Panc1 (cell line): ENCODE measurements at regions not wholly inside any gene's neighbourhood (a gene's known extent, or its start where the extent isn't known, plus 50 kb on each side); places are given as distances from the start of the nearest gene placed in this dataset.

Experiments used
- ATAC-seq: fragments of 200-7000 bp; cut with Tn5 transposase; 2 replicates; pipeline ENCODE4 v1.9.1; 2020; ENCODE audit warnings: mild to moderate bottlenecking, moderate library complexity
- BruUV-seq: library from RNA; stranded (reverse); fragments of 400-500 nt; replicated peaks from 2 replicates; lab custom pipeline; 2021; lab: Mats Ljungman, UMichigan
- CTCF ChIA-PET: fragments of 300-600 bp; sonication (Branson Sonifier 250); formaldehyde crosslinking; loops from one replicate; lab custom pipeline; 2022; ENCODE audit warnings: antibody characterized with exemption; lab: Charles Lee
- POLR2A ChIA-PET: fragments of 300-600 bp; sonication (Branson Sonifier 250); formaldehyde crosslinking; loops from one replicate; lab custom pipeline; 2022; ENCODE audit warnings: antibody characterized with exemption; lab: Charles Lee
- DNase-seq: peaks from one replicate; pipeline ENCODE4 v3.0.0-alpha.2; 2010; ENCODE audit warnings: low read depth, low spot score
- H3K27ac ChIP-seq: 2 replicates; pipeline ENCODE4 v1.5.1; 2011; ENCODE audit warnings: mild to moderate bottlenecking, low read length, inconsistent platforms
- H3K27me3 ChIP-seq: fragments of 200-500 bp; sonication (Bioruptor generic); 2 replicates; pipeline ENCODE4 v1.6.0; 2014; ENCODE audit warnings: low read length, inconsistent platforms; ENCODE audit not compliant: control insufficient read depth, insufficient read depth
- H3K36me3 ChIP-seq: fragments of 200-500 bp; sonication (Bioruptor generic); 2 replicates; pipeline ENCODE4 v1.5.1; 2014; ENCODE audit warnings: inconsistent platforms, mild to moderate bottlenecking, low read length, moderate library complexity; ENCODE audit not compliant: control insufficient read depth, insufficient read depth
- H3K4me1 ChIP-seq: 2 replicates; pipeline ENCODE4 v1.5.1; 2011; ENCODE audit warnings: inconsistent platforms, mild to moderate bottlenecking, low read length, moderate library complexity; ENCODE audit not compliant: control insufficient read depth, insufficient read depth
- H3K4me3 ChIP-seq, 2 experiments: 2 replicates each; pipeline ENCODE4 v1.5.1; 2011 to 2012; ENCODE audit warnings: low read depth in 2 of 2, low read length in 2 of 2, mild to moderate bottlenecking in 2 of 2, inconsistent platforms in 1 of 2, moderate library complexity in 1 of 2
- H3K9me3 ChIP-seq: fragments of 200-500 bp; sonication (Bioruptor generic); 2 replicates; pipeline ENCODE4 v1.5.1; 2014; ENCODE audit warnings: low read depth, mild to moderate bottlenecking, inconsistent platforms, low read length, moderate library complexity; ENCODE audit not compliant: control insufficient read depth, insufficient read depth
- POLR2AphosphoS5 ChIP-seq: IDR thresholded peaks from 2 replicates; pipeline ENCODE4 v1.6.1; 2012; ENCODE audit warnings: mild to moderate bottlenecking, low read depth, low read length, moderate library complexity
- SIN3A ChIP-seq: IDR thresholded peaks from 2 replicates; pipeline ENCODE4 v1.6.1; 2012; ENCODE audit warnings: low read depth, mild to moderate bottlenecking, low read length, moderate library complexity, borderline replicate concordance; ENCODE audit not compliant: insufficient read depth
- TCF7L2 ChIP-seq: IDR thresholded peaks from 2 replicates; pipeline ENCODE4 v1.6.1; 2011; ENCODE audit warnings: mild to moderate bottlenecking, low read depth, low read length, inconsistent platforms
- in situ Hi-C: cut with HindIII; loops from 2 replicates; pipeline ENCODE4 v1.10.0; 2016; ENCODE audit warnings: low sequenced_read_pairs, low pct_unique_long_range_greater_than_20kb
- intact Hi-C: fragments of 100-400 bp; cut with micrococcal nuclease; formaldehyde crosslinking; loops from one replicate; pipeline ENCODE4 v1.10.0; 2022; ENCODE audit not compliant: unreplicated experiment
- TF ChIP-seq, protein P1 (sequence below): fragments of 450-650 bp; IDR thresholded peaks from 2 replicates; pipeline ENCODE4 v1.5.1; 2017; ENCODE audit warnings: mild to moderate bottlenecking
- TF ChIP-seq, protein P2 (sequence below), 2 experiments: IDR thresholded peaks; 2 replicates each; pipeline ENCODE4 v1.6.1; 2011 to 2012; ENCODE audit warnings: low read depth in 2 of 2, control low read depth in 1 of 2, low read length in 1 of 2, mild to moderate bottlenecking in 1 of 2, moderate library complexity in 1 of 2; ENCODE audit not compliant: insufficient read depth in 1 of 2

DNA sequence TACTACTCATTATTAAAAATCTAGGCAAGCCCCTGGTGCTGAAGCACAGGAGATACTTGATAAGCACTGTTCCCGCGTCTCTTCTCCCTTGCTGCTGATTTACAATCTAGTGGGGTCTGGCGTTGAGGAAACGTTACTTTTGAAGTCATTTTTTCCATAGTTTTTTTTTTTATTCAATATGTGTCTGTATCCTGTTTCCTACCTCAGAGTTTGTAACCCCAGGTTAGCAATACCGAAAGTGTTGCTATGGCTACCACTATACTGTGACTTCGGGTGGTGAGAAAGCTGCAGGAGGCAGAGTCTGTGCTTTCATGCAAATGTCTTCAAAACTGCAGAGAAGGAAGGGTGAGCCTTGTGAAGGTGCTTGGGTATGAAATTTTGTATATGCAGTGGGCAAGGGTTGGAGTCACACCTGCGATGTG is 458.8 kb upstream of the GHITM start:
- in situ Hi-C loops (no loop called here), intact Hi-C loops (no loop called here)
- Histone ChIP-seq H3K9me3 (no peaks in the 10 kb centered on the region; the same call in 1 of the 2 replicates), H3K4me1 (no peaks in the 10 kb centered on the region), H3K4me3 (no peak overlapping the region), H3K27me3 (no peaks in the 10 kb centered on the region), H3K36me3 (no peaks in the 10 kb centered on the region), H3K27ac (no peak overlapping the region)
- CTCF ChIA-PET: no interaction called here
- no TSS peak for BruUV-seq
- POLR2A ChIA-PET: no interaction called here
- ATAC-seq: no peak
- TF ChIP-seq SIN3A (no peak), TCF7L2 (no peak), POLR2AphosphoS5 (no peak)
- TF ChIP-seq, protein P1, sequence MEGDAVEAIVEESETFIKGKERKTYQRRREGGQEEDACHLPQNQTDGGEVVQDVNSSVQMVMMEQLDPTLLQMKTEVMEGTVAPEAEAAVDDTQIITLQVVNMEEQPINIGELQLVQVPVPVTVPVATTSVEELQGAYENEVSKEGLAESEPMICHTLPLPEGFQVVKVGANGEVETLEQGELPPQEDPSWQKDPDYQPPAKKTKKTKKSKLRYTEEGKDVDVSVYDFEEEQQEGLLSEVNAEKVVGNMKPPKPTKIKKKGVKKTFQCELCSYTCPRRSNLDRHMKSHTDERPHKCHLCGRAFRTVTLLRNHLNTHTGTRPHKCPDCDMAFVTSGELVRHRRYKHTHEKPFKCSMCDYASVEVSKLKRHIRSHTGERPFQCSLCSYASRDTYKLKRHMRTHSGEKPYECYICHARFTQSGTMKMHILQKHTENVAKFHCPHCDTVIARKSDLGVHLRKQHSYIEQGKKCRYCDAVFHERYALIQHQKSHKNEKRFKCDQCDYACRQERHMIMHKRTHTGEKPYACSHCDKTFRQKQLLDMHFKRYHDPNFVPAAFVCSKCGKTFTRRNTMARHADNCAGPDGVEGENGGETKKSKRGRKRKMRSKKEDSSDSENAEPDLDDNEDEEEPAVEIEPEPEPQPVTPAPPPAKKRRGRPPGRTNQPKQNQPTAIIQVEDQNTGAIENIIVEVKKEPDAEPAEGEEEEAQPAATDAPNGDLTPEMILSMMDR: no peak
- TF ChIP-seq, protein P2, sequence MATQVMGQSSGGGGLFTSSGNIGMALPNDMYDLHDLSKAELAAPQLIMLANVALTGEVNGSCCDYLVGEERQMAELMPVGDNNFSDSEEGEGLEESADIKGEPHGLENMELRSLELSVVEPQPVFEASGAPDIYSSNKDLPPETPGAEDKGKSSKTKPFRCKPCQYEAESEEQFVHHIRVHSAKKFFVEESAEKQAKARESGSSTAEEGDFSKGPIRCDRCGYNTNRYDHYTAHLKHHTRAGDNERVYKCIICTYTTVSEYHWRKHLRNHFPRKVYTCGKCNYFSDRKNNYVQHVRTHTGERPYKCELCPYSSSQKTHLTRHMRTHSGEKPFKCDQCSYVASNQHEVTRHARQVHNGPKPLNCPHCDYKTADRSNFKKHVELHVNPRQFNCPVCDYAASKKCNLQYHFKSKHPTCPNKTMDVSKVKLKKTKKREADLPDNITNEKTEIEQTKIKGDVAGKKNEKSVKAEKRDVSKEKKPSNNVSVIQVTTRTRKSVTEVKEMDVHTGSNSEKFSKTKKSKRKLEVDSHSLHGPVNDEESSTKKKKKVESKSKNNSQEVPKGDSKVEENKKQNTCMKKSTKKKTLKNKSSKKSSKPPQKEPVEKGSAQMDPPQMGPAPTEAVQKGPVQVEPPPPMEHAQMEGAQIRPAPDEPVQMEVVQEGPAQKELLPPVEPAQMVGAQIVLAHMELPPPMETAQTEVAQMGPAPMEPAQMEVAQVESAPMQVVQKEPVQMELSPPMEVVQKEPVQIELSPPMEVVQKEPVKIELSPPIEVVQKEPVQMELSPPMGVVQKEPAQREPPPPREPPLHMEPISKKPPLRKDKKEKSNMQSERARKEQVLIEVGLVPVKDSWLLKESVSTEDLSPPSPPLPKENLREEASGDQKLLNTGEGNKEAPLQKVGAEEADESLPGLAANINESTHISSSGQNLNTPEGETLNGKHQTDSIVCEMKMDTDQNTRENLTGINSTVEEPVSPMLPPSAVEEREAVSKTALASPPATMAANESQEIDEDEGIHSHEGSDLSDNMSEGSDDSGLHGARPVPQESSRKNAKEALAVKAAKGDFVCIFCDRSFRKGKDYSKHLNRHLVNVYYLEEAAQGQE (IDR thresholded peaks at IDR 0.05; ENCODE audit: insufficient read depth in 1 of 2, low read depth in 2 of 2, low read length in 1 of 2): no peak
- no peak for DNase-seq

DNA sequence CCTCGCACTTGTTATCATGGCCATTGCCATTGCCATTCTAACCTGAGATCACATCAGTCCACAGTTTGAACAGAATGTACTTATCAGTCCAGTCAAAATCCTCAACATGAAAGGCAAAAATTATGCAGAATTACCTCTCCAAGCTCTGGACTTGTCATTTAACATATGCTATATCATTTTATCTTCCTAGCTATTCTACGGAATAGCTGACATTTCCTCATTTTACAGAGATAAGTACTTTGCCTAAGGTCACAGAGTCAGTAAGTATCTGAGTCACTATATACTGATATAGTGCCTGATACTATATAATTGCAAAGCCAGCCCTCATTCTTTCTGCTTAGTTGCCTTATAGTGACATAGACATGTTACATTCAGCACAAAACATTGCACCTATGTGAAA is 456.9 kb upstream of the GHITM start:
- Histone ChIP-seq H3K9me3 (0 out of 2 replicates have a peak, but pooled peaks cover 3% of the 10 kb centered on the region), H3K4me3 (no peak overlapping the region), H3K27ac (no peak overlapping the region), H3K36me3 (no peaks in the 10 kb centered on the region), H3K27me3 (no peaks in the 10 kb centered on the region), H3K4me1 (no peaks in the 10 kb centered on the region)
- intact Hi-C loops (no loop called here), in situ Hi-C loops (no loop called here)
- no peak for TF ChIP-seq POLR2AphosphoS5
- TF ChIP-seq SIN3A: no peak
- BruUV-seq: no TSS peak
- ATAC-seq (no peak), DNase-seq (no peak)
- ChIA-PET CTCF (interaction anchor here (0.6 kb wide), 1 partner anchor 30 kb away, joined by 3 read pairs; no protein-coding TSS in a partner anchor), POLR2A (no interaction called here)

DNA sequence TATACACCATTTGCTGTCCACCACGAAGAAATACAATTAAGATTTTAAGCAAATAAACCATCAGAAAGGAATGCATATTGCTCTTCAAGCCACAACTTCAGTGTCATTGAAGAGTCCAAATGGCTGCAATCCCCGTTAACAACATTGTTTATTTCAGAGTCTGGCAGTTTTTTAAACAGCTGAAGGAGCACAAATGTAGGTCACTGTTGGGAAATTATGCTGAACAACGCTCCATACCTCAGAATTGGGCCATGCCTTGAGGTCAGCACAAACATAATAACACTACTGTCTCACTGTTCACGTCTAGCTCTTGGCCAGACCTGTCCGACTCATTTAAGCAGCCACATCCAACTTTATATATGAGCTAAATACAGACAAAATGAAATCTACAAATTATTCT is 453.9 kb upstream of the GHITM start:
- CTCF ChIA-PET: no interaction called here

More for the DNA sequence above, 453.9 kb upstream of the GHITM start:
- Histone ChIP-seq H3K4me3 (no peak overlapping the region), H3K36me3 (no peaks in the 10 kb centered on the region), H3K27me3 (no peaks in the 10 kb centered on the region), H3K4me1 (no peaks in the 10 kb centered on the region), H3K27ac (no peak overlapping the region), H3K9me3 (0 out of 2 replicates have a peak, but pooled peaks cover 3% of the 10 kb centered on the region)
- TF ChIP-seq, protein P1: no peak
- TF ChIP-seq POLR2AphosphoS5 (no peak), SIN3A (no peak), TCF7L2 (no peak)
- TF ChIP-seq, protein P2 (IDR thresholded peaks at IDR 0.05; ENCODE audit: insufficient read depth in 1 of 2, low read depth in 2 of 2, low read length in 1 of 2): no peak
- BruUV-seq: no TSS peak
- in situ Hi-C loops: no loop called here
- ATAC-seq (no peak), DNase-seq (no peak)
- intact Hi-C loops: no loop called here
- POLR2A ChIA-PET: no interaction called here
